Testis (tissue), 2 donors: ENCODE measurements at regions not wholly inside any gene's neighbourhood (a gene's known extent, or its start where the extent isn't known, plus 50 kb on each side); places are given as distances from the start of the nearest gene placed in this dataset.
A peak's percentile ranks its signal among the peaks of the same experiment; 100 is the strongest.

Experiments
- DNase-seq: peaks from one replicate; pipeline ENCODE4 v3.0.0-alpha.2; 2019
- H3K27ac ChIP-seq, 2 donors: fragments of 200-600 bp; sonication (generic); one replicate each; pipeline ENCODE4 v1.5.1; 2019
- H3K27me3 ChIP-seq: fragments of 200-600 bp; sonication (generic); one replicate; pipeline ENCODE4 v1.5.1; 2019
- H3K36me3 ChIP-seq: fragments of 200-600 bp; sonication (generic); one replicate; pipeline ENCODE4 v1.5.1; 2017; ENCODE audit warnings: low read depth; ENCODE audit errors: missing control alignments
- H3K4me1 ChIP-seq: fragments of 200-600 bp; sonication (generic); one replicate; pipeline ENCODE4 v1.5.1; 2019
- H3K4me3 ChIP-seq, 2 donors: fragments of 200-600 bp; sonication (generic); one replicate each; pipeline ENCODE4 v1.5.1; 2017 to 2019
- H3K9me3 ChIP-seq: fragments of 200-600 bp; sonication (generic); one replicate; pipeline ENCODE4 v1.5.1; 2017
- CTCF ChIP-seq, 3 experiments: fragments of 450-650 bp in 2 of 3; fragments of 200-600 bp in 1 of 3; sonication (generic) in 1 of 3; IDR thresholded peaks; one replicate each; pipeline ENCODE4 v1.5.1; 2016 to 2019; ENCODE audit warnings: antibody characterized with exemption in 3 of 3, mild to moderate bottlenecking in 2 of 3, moderate library complexity in 1 of 3
- POLR2A ChIP-seq: fragments of 450-650 bp; IDR thresholded peaks from one replicate; pipeline ENCODE4 v1.6.1; 2017; ENCODE audit warnings: antibody characterized with exemption, mild to moderate bottlenecking, moderate library complexity
- WGBS, 2 donors: methylation state at CpG; one replicate each; pipeline ENCODE4 v1.1.5; 2018; 5-methylcytosine and 5-hydroxymethylcytosine counted together
- intact Hi-C: fragments of 100-400 bp; cut with DNase I; formaldehyde crosslinking; loops from one replicate; pipeline ENCODE4 v1.15.1; 2023; ENCODE audit warnings: low total_unique reads

GRCh38 chr7:115479448-115479847, 551.1 kb downstream of the TFEC start:
- H3K27me3 ChIP-seq, result no peaks in the 10 kb centered on the region
- H3K27ac ChIP-seq, result no peak overlapping the region
- intact Hi-C loops, result no loop called here
- no peaks in the 10 kb centered on the region for H3K36me3 ChIP-seq
- 88 to 90% methylated on average over 1 of the region's 1 CpG for WGBS, 2 donors
- no peaks in the 10 kb centered on the region for H3K9me3 ChIP-seq
- no peak overlapping the region for H3K4me3 ChIP-seq
- no peaks in the 10 kb centered on the region for H3K4me1 ChIP-seq
- no peak for DNase-seq
- TF ChIP-seq POLR2A (no peak), CTCF (IDR thresholded peaks at IDR 0.05) (no peak)

GRCh38 chr7:115478426-115478825, 552.1 kb downstream of the TFEC start:
- intact Hi-C loops, result no loop called here

GRCh38 chr7:115477193-115477651, 553.3 kb downstream of the TFEC start:
- no peak overlapping the region for H3K27ac ChIP-seq
- no peaks in the 10 kb centered on the region for H3K27me3 ChIP-seq
- H3K4me1 ChIP-seq, result no peaks in the 10 kb centered on the region
- no peaks in the 10 kb centered on the region for H3K9me3 ChIP-seq
- no peak for TF ChIP-seq CTCF (IDR thresholded peaks at IDR 0.05)
- no peak for TF ChIP-seq POLR2A
- intact Hi-C loops, result no loop called here
- DNase-seq, result peak; percentile 31
- H3K4me3 ChIP-seq, result peak overlapping the region in 1 of 2 donors; percentile 51
- no peaks in the 10 kb centered on the region for H3K36me3 ChIP-seq
- WGBS, 2 donors, result 2 to 6% methylated on average over 9 to 30 of the region's 30 CpGs

More at GRCh38 chr7:115478426-115478825, 552.1 kb downstream of the TFEC start:
- no peaks in the 10 kb centered on the region for H3K4me1 ChIP-seq
- DNase-seq, result no peak
- H3K9me3 ChIP-seq, result no peaks in the 10 kb centered on the region
- H3K27me3 ChIP-seq, result no peaks in the 10 kb centered on the region
- no peaks in the 10 kb centered on the region for H3K36me3 ChIP-seq
- H3K27ac ChIP-seq, result no peak overlapping the region
- TF ChIP-seq POLR2A (no peak), CTCF (IDR thresholded peaks at IDR 0.05) (no peak)
- no peak overlapping the region for H3K4me3 ChIP-seq

GRCh38 chr7:115476671-115477181, 553.8 kb downstream of the TFEC start:
- Histone ChIP-seq H3K4me1 (no peaks in the 10 kb centered on the region), H3K4me3 (peak overlapping the region in 1 of 2 donors; percentile 51), H3K27me3 (no peaks in the 10 kb centered on the region), H3K36me3 (no peaks in the 10 kb centered on the region), H3K27ac (no peak overlapping the region), H3K9me3 (no peaks in the 10 kb centered on the region)
- WGBS, 2 donors, result 5 to 6% methylated on average over 7 of the region's 7 CpGs
- TF ChIP-seq POLR2A (no peak), CTCF (IDR thresholded peaks at IDR 0.05) (no peak)
- intact Hi-C loops, result no loop called here
- DNase-seq, result peak; percentile 16

- TF ChIP-seq CTCF (IDR thresholded peaks at IDR 0.05) (no peak), POLR2A (no peak)
- Histone ChIP-seq H3K27ac (no peak overlapping the region), H3K36me3 (no peaks in the 10 kb centered on the region), H3K9me3 (no peaks in the 10 kb centered on the region), H3K27me3 (no peaks in the 10 kb centered on the region), H3K4me3 (no peak overlapping the region), H3K4me1 (no peaks in the 10 kb centered on the region)
- 52 to 68% methylated on average over 14 of the region's 14 CpGs for WGBS, 2 donors
- DNase-seq, result no peak
- intact Hi-C loops, result no loop called here
These were observed 554.0 kb downstream of the MDFIC start for GRCh38 chr7:115475761-115476385.
